B cell (primary cell): ENCODE measurements at regions not wholly inside any gene's neighbourhood (a gene's known extent, or its start where the extent isn't known, plus 50 kb on each side); places are given as distances from the start of the nearest gene placed in this dataset.
"Not testable (repeated sequence)": the region's sequence is repeated elsewhere in the genome, so short reads cannot be mapped to it uniquely, and the experiment has no call there.

Source experiments
- ATAC-seq: fragments of 200-7000 bp; cut with Tn5 transposase; one replicate; pipeline ENCODE4 v1.10.0; 2021; ENCODE audit warnings: low read depth, mild to moderate bottlenecking, moderate number of reproducible peaks, moderate library complexity
- CTCF ChIA-PET: fragments of 350-600 bp; sonication (Branson Sonifier 250); formaldehyde crosslinking; loops from one replicate; lab custom pipeline; 2021; ENCODE audit warnings: antibody characterized with exemption, inconsistent platforms; lab: Charles Lee
- POLR2A ChIA-PET: fragments of 350-600 bp; sonication (Branson Sonifier 250); formaldehyde crosslinking; loops from one replicate; lab custom pipeline; 2021; ENCODE audit warnings: antibody characterized with exemption; lab: Charles Lee
- DNase-seq: peaks from one replicate; pipeline ENCODE4 v3.0.0; 2013
- H2AFZ ChIP-seq: 2 replicates; pipeline ENCODE4 v1.6.1; 2012; ENCODE audit warnings: mild to moderate bottlenecking, low read depth, low read length; ENCODE audit not compliant: insufficient read depth, poor library complexity, severe bottlenecking
- H3K27ac ChIP-seq, 2 donors: 1 replicate in 1 of 2; 2 replicates in 1 of 2; pipeline ENCODE4 v1.5.1; 2012 to 2013; ENCODE audit warnings: low read length in 2 of 2, mild to moderate bottlenecking in 2 of 2, moderate library complexity in 1 of 2
- H3K27me3 ChIP-seq, 4 experiments: fragments of 200-600 bp in 1 of 4; sonication (generic) in 1 of 4; replicated peaks in 1 of 4; 1 replicate in 2 of 4; 2 replicates in 2 of 4; pipeline versions ENCODE4 v1.6.1 to v1.7.0; 2013 to 2016; ENCODE audit warnings: low read length in 3 of 4, mild to moderate bottlenecking in 2 of 4, mixed read lengths in 1 of 4, moderate library complexity in 1 of 4; ENCODE audit not compliant: insufficient read depth in 4 of 4, control insufficient read depth in 3 of 4; ENCODE audit errors: control extremely low read depth in 1 of 4
- H3K36me3 ChIP-seq, 2 experiments: replicated peaks in 1 of 2; 1 replicate in 1 of 2; 2 replicates in 1 of 2; pipeline versions ENCODE4 v1.6.1 to v1.7.1; 2013; ENCODE audit warnings: low read length in 1 of 2; ENCODE audit not compliant: insufficient read depth in 2 of 2, control insufficient read depth in 1 of 2; ENCODE audit errors: control extremely low read depth in 1 of 2, extremely low read depth in 1 of 2
- H3K4me1 ChIP-seq, 2 donors: fragments of 200-600 bp in 1 of 2; sonication (generic) in 1 of 2; 1 replicate in 1 of 2; 2 replicates in 1 of 2; pipeline versions ENCODE4 v1.5.1 to v1.6.1; 2013 to 2017; ENCODE audit warnings: low read length in 2 of 2; ENCODE audit not compliant: control insufficient read depth in 2 of 2, insufficient read depth in 2 of 2
- H3K4me2 ChIP-seq: replicated peaks from 2 replicates; pipeline ENCODE3; 2012; ENCODE audit warnings: mild to moderate bottlenecking, low read depth, low read length; ENCODE audit not compliant: poor library complexity, severe bottlenecking
- H3K4me3 ChIP-seq, 5 experiments: fragments of 200-600 bp in 1 of 5; sonication (generic) in 1 of 5; 1 replicate in 3 of 5; 2 replicates in 2 of 5; pipeline versions ENCODE4 v1.5.1 to v1.7.0; 2011 to 2016; ENCODE audit warnings: low read length in 4 of 5, mild to moderate bottlenecking in 4 of 5, low read depth in 2 of 5, control low read depth in 1 of 5, moderate library complexity in 1 of 5; ENCODE audit not compliant: insufficient read depth in 1 of 5; ENCODE audit errors: control extremely low read depth in 1 of 5, extremely low read depth in 1 of 5
- H3K79me2 ChIP-seq: fragments of 200-600 bp; sonication (generic); one replicate; pipeline ENCODE4 v1.6.0; 2016; ENCODE audit warnings: low read length; ENCODE audit not compliant: control insufficient read depth, insufficient read depth
- H3K9ac ChIP-seq: fragments of 200-600 bp; sonication (generic); 2 replicates; pipeline ENCODE4 v1.6.1; 2017; ENCODE audit warnings: mild to moderate bottlenecking, low read length, moderate library complexity
- H3K9me3 ChIP-seq, 3 donors: one replicate each; pipeline versions ENCODE4 v1.6.1 to v1.7.1; 2013; ENCODE audit warnings: low read length in 2 of 3; ENCODE audit not compliant: control insufficient read depth in 2 of 3, insufficient read depth in 1 of 3; ENCODE audit errors: control extremely low read depth in 1 of 3
- H4K20me1 ChIP-seq: 2 replicates; pipeline ENCODE4 v1.6.0; 2012; ENCODE audit warnings: mild to moderate bottlenecking, low read length; ENCODE audit not compliant: insufficient read depth, control insufficient read depth, poor library complexity, severe bottlenecking
- H3K27ac Mint-ChIP-seq: one replicate; pipeline ENCODE4 v1.8.0; 2021; ENCODE audit warnings: mixed read lengths
- H3K27me3 Mint-ChIP-seq: one replicate; pipeline ENCODE4 v1.8.0; 2021; ENCODE audit warnings: mixed read lengths
- H3K4me1 Mint-ChIP-seq: one replicate; pipeline ENCODE4 v1.8.0; 2021; ENCODE audit warnings: mixed read lengths
- H3K4me3 Mint-ChIP-seq: one replicate; pipeline ENCODE4 v1.8.0; 2021; ENCODE audit warnings: mixed read lengths
- H3K9me3 Mint-ChIP-seq: one replicate; pipeline ENCODE4 v1.8.0; 2022; ENCODE audit warnings: mixed read lengths; ENCODE audit not compliant: insufficient read depth
- WGBS: methylation state at CpG from one replicate; pipeline ENCODE4 v1.1.5; 2013; ENCODE audit warnings: missing lambda C conversion rate; ENCODE audit not compliant: insufficient coverage; 5-methylcytosine and 5-hydroxymethylcytosine counted together
- intact Hi-C: fragments of 100-400 bp; cut with micrococcal nuclease; formaldehyde crosslinking; loops from one replicate; pipeline ENCODE4 v1.10.0; 2022

GRCh38 chr2:44067012-44067790, 71.4 kb upstream of the LRPPRC start:
- H3K9me3 ChIP-seq, result peaks cover 0 to 13% (median 3%) of the 10 kb centered on the region in 3 donors
- H3K9ac ChIP-seq, H3K4me1 Mint-ChIP-seq, H3K4me3 Mint-ChIP-seq, CTCF ChIA-PET, DNase-seq, H3K79me2 ChIP-seq, ATAC-seq, intact Hi-C loops, H4K20me1 ChIP-seq, H3K4me1 ChIP-seq, H3K9me3 Mint-ChIP-seq, H2AFZ ChIP-seq, H3K4me3 ChIP-seq, H3K36me3 ChIP-seq, H3K27me3 ChIP-seq, H3K27ac ChIP-seq, H3K27ac Mint-ChIP-seq, H3K4me2 ChIP-seq, POLR2A ChIA-PET: not testable (repeated sequence)
- 98% methylated on average over 10 of the region's 57 CpGs for WGBS
- H3K27me3 Mint-ChIP-seq, result peaks cover 13% of the 10 kb centered on the region

DNA sequence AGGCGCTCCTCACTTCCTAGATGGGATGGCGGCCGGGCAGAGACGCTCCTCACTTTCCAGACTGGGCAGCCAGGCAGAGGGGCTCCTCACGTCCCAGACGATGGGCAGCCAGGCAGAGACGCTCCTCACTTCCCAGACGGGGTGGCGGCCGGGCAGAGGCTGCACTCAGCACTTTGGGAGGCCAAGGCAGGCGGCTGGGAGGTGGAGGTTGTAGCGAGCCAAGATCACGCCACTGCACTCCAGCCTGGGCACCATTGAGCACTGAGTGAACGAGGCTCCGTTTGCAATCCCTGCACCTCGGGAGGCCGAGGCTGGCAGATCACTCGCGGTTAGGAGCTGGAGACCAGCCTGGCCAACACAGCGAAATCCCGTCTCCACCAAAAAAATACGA, 72.0 kb upstream of the LRPPRC start:
- POLR2A ChIA-PET, H4K20me1 ChIP-seq, H3K9ac ChIP-seq, H3K79me2 ChIP-seq, H3K4me1 Mint-ChIP-seq, H3K4me3 Mint-ChIP-seq, intact Hi-C loops, H2AFZ ChIP-seq, H3K27ac ChIP-seq, ATAC-seq, H3K9me3 Mint-ChIP-seq, H3K27me3 ChIP-seq, H3K4me2 ChIP-seq, H3K27ac Mint-ChIP-seq, H3K36me3 ChIP-seq, H3K4me1 ChIP-seq, H3K4me3 ChIP-seq, DNase-seq: not testable (repeated sequence)
- peaks cover 0 to 13% (median 3%) of the 10 kb centered on the region in 3 donors for H3K9me3 ChIP-seq
- 98% methylated on average over 5 of the region's 22 CpGs for WGBS
- CTCF ChIA-PET, result interaction anchor here (0.7 kb wide), 1 partner anchor 426 kb away, joined by 3 read pairs; no protein-coding TSS in a partner anchor
- H3K27me3 Mint-ChIP-seq, result peaks cover 12% of the 10 kb centered on the region
